NB4 (cell line): ENCODE measurements at regions not wholly inside any gene's neighbourhood (a gene's known extent, or its start where the extent isn't known, plus 50 kb on each side); places are given as distances from the start of the nearest gene placed in this dataset.

Experiments used
- DNase-seq: peaks from one replicate; pipeline ENCODE4 v3.0.0; 2010; ENCODE audit warnings: low read depth
- H3K4me3 ChIP-seq: one replicate; pipeline ENCODE4 v1.5.1; 2011; ENCODE audit warnings: mild to moderate bottlenecking, low read depth, low read length, moderate library complexity
- CTCF ChIP-seq: IDR thresholded peaks from one replicate; pipeline ENCODE4 v1.5.1; 2012; ENCODE audit warnings: low read depth, low read length
- MAX ChIP-seq: IDR thresholded peaks from 2 replicates; pipeline ENCODE4 v1.6.1; 2011; ENCODE audit warnings: low read depth, low read length
- MYC ChIP-seq: IDR thresholded peaks from 2 replicates; pipeline ENCODE4 v1.6.1; 2011; ENCODE audit warnings: low read depth, low read length
- POLR2A ChIP-seq: IDR thresholded peaks from 2 replicates; pipeline ENCODE4 v1.6.1; 2011; ENCODE audit warnings: mild to moderate bottlenecking; ENCODE audit not compliant: insufficient read length; ENCODE audit errors: extremely low read depth

- DNase-seq, result no peak
- no peak overlapping the region for H3K4me3 ChIP-seq
- TF ChIP-seq MYC (no peak), POLR2A (no peak), MAX (no peak), CTCF (no peak)
These were observed 319.7 kb downstream of the CYP26B1 start for GRCh38 chr2:71827973-71828372.

GRCh38 chr2:71827524-71827901 is 320.1 kb downstream of the CYP26B1 start:
- no peak for DNase-seq
- H3K4me3 ChIP-seq, result no peak overlapping the region
- no peak for TF ChIP-seq MAX
- no peak for TF ChIP-seq POLR2A
- no peak for TF ChIP-seq CTCF
- no peak for TF ChIP-seq MYC

GRCh38 chr2:71826826-71827523 is 320.7 kb downstream of the CYP26B1 start:
- no peak overlapping the region for H3K4me3 ChIP-seq
- TF ChIP-seq MYC, result no peak
- TF ChIP-seq CTCF, result no peak
- TF ChIP-seq MAX, result no peak
- TF ChIP-seq POLR2A, result no peak
- no peak for DNase-seq

- no peak overlapping the region for H3K4me3 ChIP-seq
- DNase-seq, result no peak
- TF ChIP-seq MAX (no peak), CTCF (no peak), MYC (no peak), POLR2A (no peak)
These were observed 321.4 kb downstream of the CYP26B1 start for GRCh38 chr2:71826299-71826698.

- DNase-seq, result no peak
- no peak overlapping the region for H3K4me3 ChIP-seq
- TF ChIP-seq POLR2A (no peak), MAX (no peak), CTCF (no peak), MYC (no peak)
These were observed 323.2 kb downstream of the CYP26B1 start for GRCh38 chr2:71824436-71824835.

GRCh38 chr2:71823526-71823925 is 324.1 kb downstream of the CYP26B1 start:
- no peak for DNase-seq

More at GRCh38 chr2:71823526-71823925, 324.1 kb downstream of the CYP26B1 start:
- H3K4me3 ChIP-seq, result no peak overlapping the region
- TF ChIP-seq CTCF (no peak), POLR2A (no peak), MAX (no peak), MYC (no peak)
